RWPE1 (cell line): ENCODE measurements at regions not wholly inside any gene's neighbourhood (a gene's known extent, or its start where the extent isn't known, plus 50 kb on each side); places are given as distances from the start of the nearest gene placed in this dataset.

ENCODE experiments used
- CTCF ChIA-PET: fragments of 350-600 bp; sonication (Branson Sonifier 250); formaldehyde crosslinking; extraction: SDS; loops from one replicate; lab custom pipeline; 2021; lab: Yijun Ruan, JAX
- POLR2A ChIA-PET: fragments of 400-600 bp; formaldehyde crosslinking; extraction: SDS; loops from one replicate; lab custom pipeline; 2020; ENCODE audit warnings: antibody characterized with exemption; ENCODE audit not compliant: low non-redundant PET; lab: Yijun Ruan, JAX
- DNase-seq: peaks from one replicate; pipeline ENCODE4 v3.0.0; 2012; ENCODE audit warnings: low spot score
- H3K27ac ChIP-seq: fragments of 450-650 bp; 2 replicates; pipeline ENCODE4 v1.5.1; 2017
- TF ChIP-seq, protein P1 (sequence below): fragments of 450-650 bp; conservative IDR thresholded peaks from 2 replicates; pipeline ENCODE4 v1.5.1; 2017; ENCODE audit warnings: low read depth, mild to moderate bottlenecking

DNA sequence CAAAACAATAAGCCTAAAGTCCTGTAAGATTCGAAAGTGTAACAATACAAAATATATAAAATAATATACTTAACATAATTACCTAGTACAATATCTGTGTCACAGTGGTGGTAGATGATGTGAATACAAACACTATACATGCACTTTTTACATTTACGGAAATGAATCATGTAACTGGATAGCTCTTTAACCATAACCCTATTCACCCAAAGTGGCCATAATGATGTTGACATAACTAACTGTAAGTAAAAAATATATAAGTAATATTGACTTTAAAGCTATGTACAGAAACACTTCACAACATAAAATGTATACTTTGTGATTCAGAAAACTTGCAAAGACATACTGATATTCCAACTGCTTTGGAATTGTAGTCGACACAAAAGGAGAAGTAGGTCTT, 616.9 kb upstream of the SLC8A1 start:
- TF ChIP-seq, protein P1, sequence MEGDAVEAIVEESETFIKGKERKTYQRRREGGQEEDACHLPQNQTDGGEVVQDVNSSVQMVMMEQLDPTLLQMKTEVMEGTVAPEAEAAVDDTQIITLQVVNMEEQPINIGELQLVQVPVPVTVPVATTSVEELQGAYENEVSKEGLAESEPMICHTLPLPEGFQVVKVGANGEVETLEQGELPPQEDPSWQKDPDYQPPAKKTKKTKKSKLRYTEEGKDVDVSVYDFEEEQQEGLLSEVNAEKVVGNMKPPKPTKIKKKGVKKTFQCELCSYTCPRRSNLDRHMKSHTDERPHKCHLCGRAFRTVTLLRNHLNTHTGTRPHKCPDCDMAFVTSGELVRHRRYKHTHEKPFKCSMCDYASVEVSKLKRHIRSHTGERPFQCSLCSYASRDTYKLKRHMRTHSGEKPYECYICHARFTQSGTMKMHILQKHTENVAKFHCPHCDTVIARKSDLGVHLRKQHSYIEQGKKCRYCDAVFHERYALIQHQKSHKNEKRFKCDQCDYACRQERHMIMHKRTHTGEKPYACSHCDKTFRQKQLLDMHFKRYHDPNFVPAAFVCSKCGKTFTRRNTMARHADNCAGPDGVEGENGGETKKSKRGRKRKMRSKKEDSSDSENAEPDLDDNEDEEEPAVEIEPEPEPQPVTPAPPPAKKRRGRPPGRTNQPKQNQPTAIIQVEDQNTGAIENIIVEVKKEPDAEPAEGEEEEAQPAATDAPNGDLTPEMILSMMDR: no peak
- DNase-seq: no peak
- no peak overlapping the region for H3K27ac ChIP-seq
- CTCF ChIA-PET: no interaction called here
- POLR2A ChIA-PET: no interaction called here

DNA sequence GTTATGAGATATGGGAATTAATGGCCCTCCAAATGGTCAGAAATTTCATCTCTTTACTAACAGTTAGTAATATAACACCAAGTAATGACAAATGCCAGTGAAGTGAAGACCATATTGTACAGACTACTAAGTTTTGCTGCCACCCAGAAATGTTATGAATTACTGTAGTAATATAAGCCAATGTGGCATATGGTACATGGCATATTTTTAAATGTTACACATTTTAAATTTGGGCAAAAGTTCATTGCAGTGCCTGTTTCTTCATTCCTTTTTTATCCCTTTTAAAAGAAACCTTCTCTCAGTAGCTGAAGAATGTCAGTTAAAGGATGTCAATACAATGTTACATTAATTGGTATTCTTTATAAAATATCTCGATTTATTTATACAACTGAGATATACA, 626.5 kb upstream of the SLC8A1 start:
- TF ChIP-seq, protein P1: no peak
- ChIA-PET POLR2A (no interaction called here), CTCF (interaction anchor here (0.6 kb wide), 1 partner anchor 648 kb away, joined by 3 read pairs; no protein-coding TSS in a partner anchor)
- no peak overlapping the region for H3K27ac ChIP-seq
- DNase-seq: no peak

DNA sequence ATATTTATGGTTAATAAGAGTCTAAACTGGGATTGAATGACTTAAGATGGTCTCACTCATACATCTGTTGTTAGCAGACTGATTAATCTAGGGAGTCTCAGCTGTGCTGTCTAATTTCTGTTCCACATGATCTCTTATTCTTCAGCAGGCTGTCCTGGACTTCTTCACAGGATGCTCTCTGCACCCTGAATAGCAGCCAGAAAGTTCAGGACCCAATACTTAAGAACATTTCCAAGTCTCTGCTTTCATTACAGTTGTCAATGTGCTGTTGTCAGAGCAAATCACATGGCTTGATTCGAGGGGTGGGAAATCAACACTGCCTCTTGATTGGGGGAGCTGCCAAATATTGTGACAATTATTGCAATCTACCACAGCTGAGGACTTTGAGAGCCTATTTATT, 627.1 kb upstream of the SLC8A1 start:
- POLR2A ChIA-PET: no interaction called here
- no peak for DNase-seq
- CTCF ChIA-PET: interaction anchor here (0.6 kb wide), 1 partner anchor 647 kb away, joined by 3 read pairs; no protein-coding TSS in a partner anchor
- TF ChIP-seq, protein P1: no peak
- no peak overlapping the region for H3K27ac ChIP-seq

DNA sequence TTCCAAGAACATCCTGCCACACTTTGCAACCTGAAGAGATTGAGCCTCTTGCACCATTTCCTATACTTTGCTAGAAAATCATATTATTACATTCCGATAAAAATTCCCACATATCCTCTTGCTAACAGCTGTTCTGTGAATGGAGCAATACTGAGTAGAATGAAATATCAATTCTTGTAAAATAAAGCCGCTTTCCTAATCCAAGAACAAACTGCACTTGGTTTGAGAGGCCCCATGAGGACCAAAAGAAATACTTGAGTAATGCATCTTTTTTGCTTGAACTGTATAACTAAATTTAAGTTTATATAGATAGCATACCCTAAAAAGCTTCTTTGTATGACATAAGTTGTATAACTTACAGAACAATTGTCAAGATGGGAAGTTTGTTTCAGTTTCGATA, 632.4 kb upstream of the SLC8A1 start:
- DNase-seq: no peak
- ChIA-PET POLR2A (no interaction called here), CTCF (no interaction called here)

DNA sequence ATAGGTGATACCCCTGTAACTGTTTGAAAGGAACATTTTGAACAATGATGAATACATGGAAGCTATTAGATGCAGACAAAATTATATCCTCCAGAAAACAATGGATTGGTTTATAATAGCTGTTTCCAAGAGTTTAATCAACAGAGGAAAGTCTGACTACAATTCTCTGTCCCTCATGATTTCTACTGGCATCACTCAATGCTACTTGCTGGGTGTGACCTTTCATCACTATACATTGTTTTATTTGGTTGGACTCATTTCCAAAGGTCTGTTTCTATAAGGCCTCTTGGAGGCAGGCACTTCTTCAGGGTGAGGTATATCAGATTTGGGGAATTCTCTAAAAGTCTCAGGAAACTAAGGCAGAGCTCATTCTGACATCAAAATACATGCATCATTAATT, 636.1 kb upstream of the SLC8A1 start:
- DNase-seq: no peak
- ChIA-PET POLR2A (no interaction called here), CTCF (interaction anchor here (0.6 kb wide), 1 partner anchor 155 kb away, joined by 5 read pairs; no protein-coding TSS in a partner anchor)
- TF ChIP-seq, protein P1: no peak
- no peak overlapping the region for H3K27ac ChIP-seq

More for the DNA sequence above, 632.4 kb upstream of the SLC8A1 start:
- TF ChIP-seq, protein P1: no peak
- H3K27ac ChIP-seq: no peak overlapping the region

DNA sequence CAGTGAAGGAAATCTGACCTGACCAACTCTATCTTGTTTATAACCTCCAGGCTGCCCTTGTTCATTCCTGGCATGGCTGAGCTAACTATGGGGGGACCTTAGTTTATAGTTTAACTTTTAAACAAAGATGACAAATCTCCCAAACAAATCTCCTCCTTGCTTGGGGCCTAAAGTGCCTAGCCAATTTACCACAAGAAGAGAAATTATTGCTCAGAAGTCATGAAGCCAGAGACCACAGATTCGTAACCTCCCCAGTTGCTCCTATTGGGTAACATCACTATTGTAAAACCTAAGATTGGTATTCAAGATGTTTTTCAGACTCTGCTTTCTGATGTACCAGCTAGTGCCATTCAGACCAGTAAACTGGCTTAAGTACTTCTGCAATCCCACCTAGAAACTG, 649.4 kb upstream of the SLC8A1 start:
- no peak for DNase-seq
- no peak overlapping the region for H3K27ac ChIP-seq
- ChIA-PET POLR2A (no interaction called here), CTCF (no interaction called here)
- TF ChIP-seq, protein P1: no peak
